Liver (tissue), 7 donors: ENCODE measurements at regions not wholly inside any gene's neighbourhood (a gene's known extent, or its start where the extent isn't known, plus 50 kb on each side); places are given as distances from the start of the nearest gene placed in this dataset.

Experiments
- DNase-seq: peaks from one replicate; pipeline ENCODE4 v3.0.0-alpha.2; 2017; ENCODE audit warnings: low spot score
- H3K27ac ChIP-seq, 2 donors: one replicate each; pipeline ENCODE4 v1.7.0; 2013; ENCODE audit warnings: inconsistent platforms in 2 of 2, low read length in 2 of 2, control low read depth in 1 of 2, low read depth in 1 of 2, mild to moderate bottlenecking in 1 of 2
- H3K27me3 ChIP-seq, 4 donors: one replicate each; pipeline versions ENCODE4 v1.6.1 to v1.7.0; 2013; ENCODE audit warnings: low read length in 3 of 4, inconsistent platforms in 1 of 4, mild to moderate bottlenecking in 1 of 4, moderate library complexity in 1 of 4; ENCODE audit not compliant: control insufficient read depth in 4 of 4, insufficient read depth in 4 of 4
- H3K36me3 ChIP-seq, 4 donors: one replicate each; pipeline versions ENCODE4 v1.6.1 to v1.7.0; 2013; ENCODE audit warnings: low read length in 3 of 4, mild to moderate bottlenecking in 3 of 4, low read depth in 1 of 4, moderate library complexity in 1 of 4; ENCODE audit not compliant: control insufficient read depth in 4 of 4, insufficient read depth in 3 of 4
- H3K4me1 ChIP-seq, 4 donors: one replicate each; pipeline versions ENCODE4 v1.6.1 to v1.7.0; 2013; ENCODE audit warnings: low read length in 3 of 4, mild to moderate bottlenecking in 3 of 4, moderate library complexity in 1 of 4; ENCODE audit not compliant: control insufficient read depth in 4 of 4, insufficient read depth in 4 of 4
- H3K4me3 ChIP-seq, 3 donors: one replicate each; pipeline versions ENCODE4 v1.6.1 to v1.7.0; 2013; ENCODE audit warnings: low read length in 3 of 3, control low read depth in 1 of 3, low read depth in 1 of 3, mild to moderate bottlenecking in 1 of 3
- H3K9ac ChIP-seq, 2 donors: one replicate each; pipeline ENCODE4 v1.7.0; 2013; ENCODE audit warnings: low read length in 2 of 2, mild to moderate bottlenecking in 2 of 2, moderate library complexity in 2 of 2, control low read depth in 1 of 2, low read depth in 1 of 2
- H3K9me3 ChIP-seq, 4 donors: one replicate each; pipeline versions ENCODE4 v1.6.1 to v1.7.0; 2013; ENCODE audit warnings: low read length in 3 of 4; ENCODE audit not compliant: control insufficient read depth in 4 of 4
- ATF3 ChIP-seq: IDR thresholded peaks from 2 replicates; pipeline ENCODE4 v1.6.1; 2016; ENCODE audit warnings: antibody characterized with exemption
- CTCF ChIP-seq: fragments of 150-350 bp; IDR thresholded peaks from 2 replicates; pipeline ENCODE4 v1.5.1; 2017; ENCODE audit warnings: improper control_type of control experiment, low read depth, low read length; ENCODE audit not compliant: missing input control
- EGR1 ChIP-seq, 2 donors: IDR thresholded peaks; 2 replicates each; pipeline ENCODE4 v1.6.1; 2016 to 2018; ENCODE audit warnings: antibody characterized with exemption in 2 of 2, low read depth in 2 of 2
- FOXA1 ChIP-seq: IDR thresholded peaks from 2 replicates; pipeline ENCODE4 v1.6.1; 2016; ENCODE audit warnings: antibody characterized with exemption
- FOXA2 ChIP-seq: IDR thresholded peaks from 2 replicates; pipeline ENCODE4 v1.6.1; 2016; ENCODE audit warnings: antibody characterized with exemption
- GABPA ChIP-seq, 2 donors: IDR thresholded peaks in 1 of 2; conservative IDR thresholded peaks in 1 of 2; 2 replicates each; pipeline ENCODE4 v1.6.1; 2016; ENCODE audit warnings: antibody characterized with exemption in 2 of 2, mild to moderate bottlenecking in 1 of 2, moderate library complexity in 1 of 2
- HNF4A ChIP-seq, 2 donors: conservative IDR thresholded peaks; 2 replicates each; pipeline ENCODE4 v1.6.1; 2016; ENCODE audit warnings: antibody characterized with exemption in 2 of 2, mild to moderate bottlenecking in 2 of 2
- HNF4G ChIP-seq: IDR thresholded peaks from 2 replicates; pipeline ENCODE4 v1.6.1; 2016; ENCODE audit warnings: antibody characterized with exemption
- JUND ChIP-seq, 2 donors: IDR thresholded peaks; 2 replicates each; pipeline ENCODE4 v1.6.1; 2016; ENCODE audit warnings: antibody characterized with exemption in 2 of 2
- MAX ChIP-seq: IDR thresholded peaks from 2 replicates; pipeline ENCODE4 v1.6.1; 2016; ENCODE audit warnings: antibody characterized with exemption
- NR2F2 ChIP-seq: IDR thresholded peaks from 2 replicates; pipeline ENCODE4 v1.6.1; 2016; ENCODE audit warnings: antibody characterized with exemption
- RAD21 ChIP-seq, 2 donors: IDR thresholded peaks; 2 replicates each; pipeline ENCODE4 v1.6.1; 2016; ENCODE audit warnings: antibody characterized with exemption in 2 of 2, mild to moderate bottlenecking in 2 of 2
- REST ChIP-seq: IDR thresholded peaks from 2 replicates; pipeline ENCODE4 v1.6.1; 2016; ENCODE audit warnings: antibody characterized with exemption, mild to moderate bottlenecking
- RXRA ChIP-seq, 2 donors: IDR thresholded peaks; 2 replicates each; pipeline ENCODE4 v1.6.1; 2017 to 2018; ENCODE audit warnings: antibody characterized with exemption in 2 of 2, mild to moderate bottlenecking in 1 of 2
- SP1 ChIP-seq: IDR thresholded peaks from 2 replicates; pipeline ENCODE4 v1.6.1; 2018; ENCODE audit warnings: antibody characterized with exemption, mild to moderate bottlenecking
- TAF1 ChIP-seq: conservative IDR thresholded peaks from 2 replicates; pipeline ENCODE4 v1.6.1; 2016; ENCODE audit warnings: antibody characterized with exemption, mild to moderate bottlenecking
- YY1 ChIP-seq: IDR thresholded peaks from 2 replicates; pipeline ENCODE4 v1.6.1; 2016; ENCODE audit warnings: antibody characterized with exemption, mild to moderate bottlenecking
- ZBTB33 ChIP-seq: IDR thresholded peaks from 2 replicates; pipeline ENCODE4 v1.6.1; 2016; ENCODE audit warnings: antibody characterized with exemption
- donor health status: healthy.
- donor health status: healthy.
- donor health status: healthy.
- donor health status: healthy.

GRCh38 chr5:145548097-145548496, 287.0 kb downstream of the PRELID2 start:
- no peaks in the 10 kb centered on the region for H3K4me1 ChIP-seq
- no peak overlapping the region for H3K27ac ChIP-seq
- no peaks in the 10 kb centered on the region for H3K9me3 ChIP-seq
- no peak for TF ChIP-seq EGR1 (IDR thresholded peaks at IDR 0.05; ENCODE audit: low read depth in 2 of 2)
- TF ChIP-seq TAF1, result no peak
- no peak for TF ChIP-seq JUND (IDR thresholded peaks at IDR 0.05)
- TF ChIP-seq ATF3, result no peak
- TF ChIP-seq ZBTB33, result no peak
- TF ChIP-seq FOXA2, result no peak
- no peak for TF ChIP-seq YY1
- H3K4me3 ChIP-seq, result no peak overlapping the region
- DNase-seq, result no peak
- H3K27me3 ChIP-seq, result no peaks in the 10 kb centered on the region
- no peak overlapping the region for H3K9ac ChIP-seq
- no peaks in the 10 kb centered on the region for H3K36me3 ChIP-seq

- H3K36me3 ChIP-seq, result no peaks in the 10 kb centered on the region
- H3K27ac ChIP-seq, result no peak overlapping the region
- H3K4me1 ChIP-seq, result no peaks in the 10 kb centered on the region
- H3K27me3 ChIP-seq, result no peaks in the 10 kb centered on the region
- no peak overlapping the region for H3K4me3 ChIP-seq
- TF ChIP-seq NR2F2, result no peak
- no peak for TF ChIP-seq ZBTB33
- no peak for TF ChIP-seq CTCF
- TF ChIP-seq ATF3, result no peak
- TF ChIP-seq FOXA1, result no peak
- TF ChIP-seq RAD21 (IDR thresholded peaks at IDR 0.05), result no peak
- TF ChIP-seq JUND (IDR thresholded peaks at IDR 0.05), result no peak
- no peak for TF ChIP-seq YY1
- no peak for TF ChIP-seq RXRA (IDR thresholded peaks at IDR 0.05)
- TF ChIP-seq HNF4A (conservative IDR thresholded peaks at IDR 0.05), result no peak
- no peak for TF ChIP-seq EGR1 (IDR thresholded peaks at IDR 0.05; ENCODE audit: low read depth in 2 of 2)
- TF ChIP-seq FOXA2, result no peak
- no peak for TF ChIP-seq REST
- TF ChIP-seq HNF4G, result no peak
- no peak for TF ChIP-seq SP1
- no peak for TF ChIP-seq MAX
- TF ChIP-seq GABPA (IDR thresholded peaks at IDR 0.05 in 1 of 2, conservative IDR thresholded peaks at IDR 0.05 in 1 of 2), result no peak
- TF ChIP-seq TAF1, result no peak
- DNase-seq, result no peak
- H3K9ac ChIP-seq, result no peak overlapping the region
- H3K9me3 ChIP-seq, result no peaks in the 10 kb centered on the region
Measured at GRCh38 chr5:145544401-145544800, 290.7 kb downstream of the PRELID2 start.
